Urothelium cell line (cell line): ENCODE measurements at regions not wholly inside any gene's neighbourhood (a gene's known extent, or its start where the extent isn't known, plus 50 kb on each side); places are given as distances from the start of the nearest gene placed in this dataset.

Experiments used
- DNase-seq: peaks from one replicate; pipeline ENCODE4 v3.0.0; 2011; ENCODE audit warnings: low spot score, mixed read lengths
- FAIRE-seq: peaks from 2 replicates; lab custom pipeline; 2011; peaks lifted over from hg19 to GRCh38; lab: Jason Lieb, UNC

DNA sequence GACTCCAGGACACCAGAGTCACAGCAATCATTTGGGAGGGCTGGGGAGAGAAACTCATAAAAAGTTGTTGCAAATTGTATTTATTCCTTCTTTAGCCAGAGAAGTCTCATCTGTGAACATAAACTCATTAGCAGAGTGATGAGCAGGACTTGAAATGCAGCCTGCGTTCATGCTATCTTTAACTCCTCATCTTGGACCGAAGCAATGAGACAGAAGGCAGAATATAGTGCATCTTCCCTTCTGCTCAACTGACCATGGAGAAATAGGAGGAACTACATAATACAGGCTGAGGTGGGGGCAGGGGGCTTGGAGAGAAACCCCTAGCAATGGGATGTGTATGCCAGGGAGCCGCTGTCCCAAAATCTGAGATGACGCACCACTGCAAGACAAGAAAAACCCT is 121.8 kb upstream of the AJAP1 start:
- no peak for DNase-seq
- no peak for FAIRE-seq

GRCh38 chr1:4546911-4547310 is 107.5 kb upstream of the AJAP1 start:
- DNase-seq (no peak), FAIRE-seq (no peak)

DNA sequence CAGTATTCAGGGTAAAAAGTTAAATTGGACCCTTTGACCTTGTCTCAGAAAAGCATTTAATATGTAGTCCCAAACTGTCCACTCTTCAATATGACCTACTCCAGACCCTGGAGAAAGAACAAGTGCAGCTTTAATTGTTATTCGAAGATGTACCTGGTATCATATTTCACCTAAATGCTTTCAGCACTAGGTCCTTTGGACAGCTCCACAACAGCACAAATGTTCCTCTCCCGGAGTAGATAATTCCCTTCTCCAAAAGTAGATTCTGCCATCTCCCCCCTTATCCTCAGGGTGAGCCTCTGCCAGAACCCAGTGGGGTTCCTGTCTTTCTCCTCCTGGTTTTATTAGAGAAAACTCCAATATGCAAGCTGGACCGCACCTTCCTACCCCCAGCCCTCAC is 104.5 kb upstream of the AJAP1 start:
- DNase-seq = peak; percentile 12

GRCh38 chr1:4550941-4551340 is 103.5 kb upstream of the AJAP1 start:
- DNase-seq (no peak), FAIRE-seq (no peak)

More for the DNA sequence above, 104.5 kb upstream of the AJAP1 start:
- FAIRE-seq = no peak

GRCh38 chr1:4551706-4552105 is 102.7 kb upstream of the AJAP1 start:
- DNase-seq (no peak), FAIRE-seq (no peak)

DNA sequence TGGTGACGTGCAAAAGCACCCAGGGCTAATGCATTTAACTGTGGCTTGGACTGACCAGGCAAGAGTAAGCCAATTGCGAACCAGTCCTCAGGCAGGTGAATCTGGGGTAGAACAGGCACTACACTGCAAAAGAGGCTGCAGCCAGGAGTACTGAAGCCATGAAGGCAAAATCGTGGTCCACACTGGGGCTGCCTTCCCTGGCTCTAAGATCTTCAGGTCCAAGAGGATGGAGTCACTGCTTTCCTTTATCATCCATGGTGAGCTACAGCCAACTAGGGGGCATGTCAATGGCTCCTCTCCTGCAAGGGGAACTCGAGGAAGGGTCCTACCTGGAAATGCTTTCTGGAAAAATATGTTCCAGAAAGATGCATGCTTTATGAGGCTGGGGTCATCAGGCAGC is 100.6 kb upstream of the AJAP1 start:
- DNase-seq (no peak), FAIRE-seq (no peak)

DNA sequence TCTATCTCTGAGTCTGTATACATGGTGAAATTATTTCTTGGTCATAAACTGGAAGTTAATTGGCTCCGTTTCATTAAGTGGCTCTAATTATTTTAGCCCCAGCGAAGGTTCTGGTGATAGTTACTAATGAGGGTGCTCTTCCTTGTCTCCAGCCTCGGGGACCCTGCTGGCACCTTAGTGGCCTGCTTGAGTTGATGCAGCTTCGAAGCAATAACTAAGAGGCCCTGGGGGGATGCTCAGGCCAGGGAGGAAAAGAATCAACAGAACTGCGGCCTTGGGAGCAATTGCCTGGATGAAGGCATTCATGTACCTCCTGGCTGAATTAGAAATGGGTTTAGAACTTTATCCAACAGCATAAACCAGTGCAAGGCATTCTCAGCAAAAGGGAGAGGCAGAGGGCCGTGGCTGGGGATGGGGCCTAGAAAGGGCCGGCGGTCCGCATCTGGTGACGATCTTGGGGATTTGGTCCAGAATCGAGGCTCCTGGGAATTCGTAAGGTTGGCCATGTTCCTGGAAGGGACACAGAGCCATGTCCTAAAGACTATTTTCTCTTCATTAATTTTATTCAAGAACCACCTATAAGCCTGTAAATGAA is 100.0 kb upstream of the AJAP1 start:
- DNase-seq (no peak), FAIRE-seq (no peak)

DNA sequence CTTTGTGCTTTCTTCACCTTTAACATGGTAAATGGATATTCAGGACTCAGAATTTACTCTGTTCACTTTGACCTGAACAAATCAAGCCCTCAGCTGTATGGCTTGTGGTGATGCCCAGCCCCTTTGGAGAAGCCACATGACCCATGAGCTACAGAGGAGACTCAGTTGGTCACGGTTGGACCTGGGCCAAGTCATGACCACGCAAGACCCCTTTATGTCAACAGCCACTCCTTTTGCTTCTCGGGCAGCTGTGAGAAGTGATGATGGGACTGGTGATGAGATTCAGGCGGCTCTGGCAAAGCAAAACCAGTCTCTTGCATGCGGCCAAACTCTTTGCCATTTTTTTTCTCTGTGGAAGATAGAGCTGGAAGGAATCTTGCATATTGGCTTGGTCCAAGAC is 96.5 kb upstream of the AJAP1 start:
- DNase-seq = no peak
- FAIRE-seq = no peak

GRCh38 chr1:4561205-4561604 is 93.2 kb upstream of the AJAP1 start:
- FAIRE-seq (no peak), DNase-seq (no peak)

DNA sequence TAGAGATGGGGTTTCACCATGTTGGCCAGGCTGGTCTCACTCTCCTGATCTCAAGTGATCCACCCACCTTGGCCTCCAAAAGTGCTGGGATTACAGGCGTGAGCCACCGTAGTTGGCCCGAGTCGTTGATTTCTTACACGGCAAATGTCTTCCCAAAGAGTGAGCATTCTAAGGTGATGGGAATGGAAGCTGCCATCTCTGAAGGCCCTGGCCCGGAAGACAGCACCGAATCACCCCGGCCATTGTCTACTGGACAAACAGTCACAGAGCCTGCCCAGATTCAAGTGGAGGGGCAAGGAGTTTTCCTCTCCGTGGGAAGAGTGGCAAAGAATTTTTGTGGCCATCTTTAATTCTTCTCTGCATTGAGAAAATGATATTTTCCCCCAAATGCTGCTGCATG is 92.1 kb upstream of the AJAP1 start:
- no peak for FAIRE-seq
- DNase-seq = no peak

GRCh38 chr1:4563586-4563985 is 90.8 kb upstream of the AJAP1 start:
- FAIRE-seq (no peak), DNase-seq (no peak)

- FAIRE-seq (no peak), DNase-seq (no peak)
These were observed 90.4 kb upstream of the AJAP1 start for GRCh38 chr1:4564051-4564450.

DNA sequence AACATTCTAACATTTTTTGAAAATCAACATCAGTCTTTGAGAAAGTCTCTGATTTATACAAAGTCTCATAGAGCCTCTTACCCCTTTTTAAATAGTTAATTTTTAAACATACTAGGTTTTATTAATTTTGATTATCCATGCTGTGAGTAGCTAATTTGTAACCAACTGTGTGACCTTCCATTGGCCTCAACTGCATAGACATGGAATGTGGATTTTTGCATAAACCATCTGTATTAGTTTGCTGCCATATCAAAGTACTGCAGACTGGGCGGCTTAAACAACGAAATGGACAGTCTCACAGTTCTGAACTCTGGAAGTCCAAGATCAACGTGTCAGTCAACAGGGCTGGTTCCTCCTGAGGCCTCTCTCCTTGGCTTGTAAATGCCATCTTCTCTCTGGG is 89.2 kb upstream of the AJAP1 start:
- no peak for DNase-seq
- no peak for FAIRE-seq

- DNase-seq (no peak), FAIRE-seq (no peak)
These were observed 88.5 kb upstream of the AJAP1 start for GRCh38 chr1:4565801-4566449.

DNA sequence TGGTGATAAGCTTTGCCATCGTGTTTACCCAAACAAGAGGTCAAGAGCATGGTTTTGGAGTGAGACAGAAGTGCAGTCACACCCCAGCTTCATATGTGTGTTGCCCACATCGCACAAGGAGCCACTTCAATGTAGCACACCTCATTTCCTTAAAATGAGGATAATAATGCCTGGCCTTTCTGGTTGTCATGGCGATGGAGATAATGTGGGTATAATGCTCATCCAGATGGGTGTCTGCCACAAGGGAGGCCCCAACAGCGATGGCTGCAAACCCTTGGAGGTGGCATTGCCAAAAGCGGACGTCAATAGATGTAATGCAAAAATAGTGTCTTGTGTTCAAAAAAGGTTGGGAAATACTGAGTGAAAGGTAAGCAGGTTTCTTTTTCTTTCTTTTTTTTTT is 83.1 kb upstream of the AJAP1 start:
- FAIRE-seq (no peak), DNase-seq (no peak)

DNA sequence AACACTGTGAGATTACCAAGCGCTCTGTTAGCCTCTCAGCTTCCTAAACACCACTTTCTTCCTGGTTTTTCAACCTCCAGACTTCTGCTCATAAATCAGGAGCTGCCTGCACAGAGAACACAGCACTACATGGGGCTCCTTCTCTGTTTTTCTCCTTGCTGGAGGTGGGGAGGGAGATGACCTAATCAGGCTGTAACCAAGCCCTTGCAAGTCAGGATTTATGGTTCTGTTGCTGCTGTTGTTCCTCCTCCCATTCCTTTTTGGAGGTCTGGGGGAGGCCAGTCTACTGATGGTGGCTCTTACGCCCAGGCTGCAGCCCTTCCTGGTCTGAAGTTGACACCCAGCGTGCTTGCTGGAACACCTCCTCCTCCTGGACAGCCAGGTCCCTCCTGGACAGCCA is 80.9 kb upstream of the AJAP1 start:
- no peak for FAIRE-seq
- DNase-seq = no peak

- no peak for FAIRE-seq
- DNase-seq = no peak
These were observed 72.6 kb upstream of the AJAP1 start for GRCh38 chr1:4581807-4582206.

- FAIRE-seq (no peak), DNase-seq (no peak)
These were observed 70.0 kb upstream of the AJAP1 start for GRCh38 chr1:4584449-4584848.

DNA sequence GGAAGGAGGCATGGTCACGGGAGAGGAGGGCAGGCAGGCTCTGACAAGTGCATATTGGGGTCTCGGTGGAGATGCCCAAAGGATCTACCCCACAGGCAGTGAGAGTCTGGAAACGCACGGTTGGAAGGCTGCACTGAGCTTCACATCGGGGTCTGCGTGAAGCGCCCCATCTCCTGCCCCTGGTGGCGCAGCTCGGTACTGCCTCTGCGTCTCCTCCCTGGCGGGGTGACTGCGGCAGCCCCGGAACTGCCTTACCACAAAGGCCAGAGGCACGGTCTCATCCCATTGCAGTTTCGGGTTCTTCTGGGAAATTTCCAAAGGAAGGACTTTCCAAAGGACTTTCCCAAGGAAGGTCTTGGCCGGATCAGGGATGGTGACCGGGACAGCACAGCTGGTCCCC is 69.2 kb upstream of the AJAP1 start:
- DNase-seq (peak; percentile 23), FAIRE-seq (no peak)

- FAIRE-seq = no peak
- no peak for DNase-seq
These were observed 68.7 kb upstream of the AJAP1 start for GRCh38 chr1:4585705-4586104.

DNA sequence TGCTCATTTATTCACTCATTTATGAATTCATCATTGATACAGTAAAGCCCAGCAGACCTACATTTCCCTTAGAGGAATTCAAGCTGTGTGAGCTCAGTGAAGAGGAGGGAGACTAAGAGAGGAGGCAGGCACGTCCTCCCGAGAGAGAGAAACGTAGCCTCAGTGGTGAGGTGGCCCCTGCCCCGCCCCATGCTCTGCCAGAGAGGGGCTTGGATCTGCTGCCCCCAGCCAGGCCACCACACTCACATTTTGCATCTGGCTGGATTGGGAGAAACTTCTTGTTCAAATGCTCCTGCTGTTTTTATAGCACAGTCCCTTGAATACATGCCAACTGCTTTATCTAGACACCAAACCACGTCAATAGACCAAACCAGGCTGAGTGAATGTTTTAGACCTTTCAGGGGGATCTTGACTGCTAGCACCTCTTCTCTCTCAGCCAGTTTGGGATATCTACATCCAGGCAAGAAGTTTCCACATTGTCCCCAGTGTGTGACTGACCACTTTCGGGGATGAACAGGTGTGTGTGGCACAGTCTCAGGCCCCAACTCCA is 67.7 kb upstream of the AJAP1 start:
- FAIRE-seq = no peak
- no peak for DNase-seq

DNA sequence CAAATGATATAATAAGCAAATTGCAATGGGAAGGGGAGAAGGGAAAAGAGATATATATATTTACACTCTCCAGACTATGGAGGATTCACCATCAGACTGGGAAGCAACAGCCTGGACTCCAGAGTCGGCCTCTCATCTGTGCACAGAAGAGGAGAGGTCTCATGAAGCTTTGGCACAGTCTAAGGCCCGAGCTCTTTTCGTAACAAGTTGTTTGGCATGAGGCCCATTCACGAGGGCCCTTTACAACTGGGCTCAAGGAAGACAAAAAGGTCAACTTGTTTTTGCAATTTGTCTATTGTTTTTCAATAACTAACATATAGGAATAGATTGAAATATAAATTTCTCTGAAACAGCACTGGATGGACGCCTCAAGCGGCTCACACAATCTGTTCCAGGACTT is 66.7 kb upstream of the AJAP1 start:
- no peak for DNase-seq
- FAIRE-seq = no peak

DNA sequence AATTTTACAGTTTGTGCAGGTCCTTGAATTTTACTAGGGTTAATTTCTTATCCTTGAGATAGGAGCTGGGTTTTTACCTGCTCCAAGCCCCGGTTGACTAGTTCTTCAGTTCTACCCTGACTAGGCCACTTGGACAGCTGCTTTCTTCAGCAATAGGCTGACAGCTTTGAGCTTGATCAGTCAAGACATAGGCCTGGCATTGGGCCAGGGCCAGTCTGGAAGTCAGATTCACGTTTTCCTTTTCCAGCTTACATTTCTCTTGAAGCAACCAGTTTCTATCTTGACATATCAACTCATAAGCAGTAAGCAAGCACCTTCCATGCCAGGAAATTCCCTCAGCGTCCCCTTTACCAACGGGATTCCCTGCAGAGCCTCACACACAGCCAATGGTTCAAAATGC is 63.7 kb upstream of the AJAP1 start:
- DNase-seq = no peak

More for the DNA sequence above, 63.7 kb upstream of the AJAP1 start:
- FAIRE-seq = no peak
